PC-9 (cell line): ENCODE measurements at regions not wholly inside any gene's neighbourhood (a gene's known extent, or its start where the extent isn't known, plus 50 kb on each side); places are given as distances from the start of the nearest gene placed in this dataset.
"Not testable (repeated sequence)": the region's sequence is repeated elsewhere in the genome, so short reads cannot be mapped to it uniquely, and the experiment has no call there.

Source experiments
- CTCF ChIP-seq: fragments of 200-600 bp; sonication (generic); conservative IDR thresholded peaks from 2 replicates; pipeline ENCODE4 v1.6.1; 2017; ENCODE audit warnings: mixed run types, antibody characterized with exemption, mild to moderate bottlenecking, moderate library complexity
- EZH2 ChIP-seq: fragments of 200-600 bp; sonication (generic); IDR thresholded peaks from 2 replicates; pipeline ENCODE4 v1.8.0; 2017; ENCODE audit warnings: antibody characterized with exemption, low read depth

GRCh38 chr7:153989742-153990425, 62.3 kb upstream of the DPP6 start:
- not testable (repeated sequence) for TF ChIP-seq CTCF, EZH2
